Stimulated activated naive CD8-positive, alpha-beta T cell treated with anti-CD3 and anti-CD28 coated beads, Interleukin-15, Interleukin-2, amounts not matched to agents 100 U/mL and 50 U/mL, for 24 hours (primary cell): ENCODE measurements at regions not wholly inside any gene's neighbourhood (a gene's known extent, or its start where the extent isn't known, plus 50 kb on each side); places are given as distances from the start of the nearest gene placed in this dataset.

Experiments used
- ATAC-seq: fragments of 150-1000 bp; cut with Tn5 transposase; one replicate; pipeline ENCODE4 v1.10.0; 2021
- DNase-seq: peaks from one replicate; pipeline ENCODE4 v3.0.0; 2021

- ATAC-seq (no peak), DNase-seq (no peak)
Observed at GRCh38 chr15:93312891-93313486, 224.0 kb upstream of the RGMA start.

GRCh38 chr15:93311620-93312019 is 222.6 kb upstream of the RGMA start:
- DNase-seq: no peak
- ATAC-seq: no peak

GRCh38 chr15:93308026-93308690 is 219.1 kb upstream of the RGMA start:
- ATAC-seq: no peak
- no peak for DNase-seq

GRCh38 chr15:93307513-93307912 is 218.5 kb upstream of the RGMA start:
- no peak for ATAC-seq
- DNase-seq: no peak

GRCh38 chr15:93305306-93305705 is 216.3 kb upstream of the RGMA start:
- no peak for ATAC-seq
- no peak for DNase-seq

- ATAC-seq: no peak
- DNase-seq: no peak
Observed at GRCh38 chr15:93302080-93302765, 213.2 kb upstream of the RGMA start.

- ATAC-seq (no peak), DNase-seq (no peak)
Observed at GRCh38 chr15:93300796-93301195, 211.8 kb upstream of the RGMA start.

GRCh38 chr15:93299675-93300074 is 210.7 kb upstream of the RGMA start:
- ATAC-seq (no peak), DNase-seq (no peak)

GRCh38 chr15:93298901-93299300 is 209.9 kb upstream of the RGMA start:
- no peak for ATAC-seq

GRCh38 chr15:93296759-93297500 is 207.9 kb upstream of the RGMA start:
- DNase-seq (no peak), ATAC-seq (no peak)

More at GRCh38 chr15:93298901-93299300, 209.9 kb upstream of the RGMA start:
- DNase-seq: no peak

GRCh38 chr15:93294896-93295295 is 205.9 kb upstream of the RGMA start:
- DNase-seq (no peak), ATAC-seq (no peak)

GRCh38 chr15:93294066-93294465 is 205.1 kb upstream of the RGMA start:
- DNase-seq (no peak), ATAC-seq (no peak)

- ATAC-seq (no peak), DNase-seq (no peak)
Observed at GRCh38 chr15:93291380-93291779, 202.4 kb upstream of the RGMA start.

GRCh38 chr15:93290618-93290946 is 201.6 kb upstream of the RGMA start:
- DNase-seq: no peak
- no peak for ATAC-seq

- no peak for ATAC-seq
Observed at GRCh38 chr15:93289941-93290617, 201.1 kb upstream of the RGMA start.

GRCh38 chr15:93288728-93289294 is 199.8 kb upstream of the RGMA start:
- ATAC-seq (no peak), DNase-seq (no peak)

More at GRCh38 chr15:93289941-93290617, 201.1 kb upstream of the RGMA start:
- no peak for DNase-seq

- no peak for DNase-seq
Observed at GRCh38 chr15:93286446-93286845, 197.4 kb upstream of the RGMA start.

GRCh38 chr15:93283854-93284253 is 194.8 kb upstream of the RGMA start:
- no peak for DNase-seq
- ATAC-seq: no peak

More at GRCh38 chr15:93286446-93286845, 197.4 kb upstream of the RGMA start:
- no peak for ATAC-seq

- no peak for DNase-seq
- ATAC-seq: no peak
Observed at GRCh38 chr15:93282808-93283207, 193.8 kb upstream of the RGMA start.

- ATAC-seq (no peak), DNase-seq (no peak)
Observed at GRCh38 chr15:93278783-93279182, 189.8 kb upstream of the RGMA start.

GRCh38 chr15:93278006-93278405 is 189.0 kb upstream of the RGMA start:
- ATAC-seq: no peak
- DNase-seq: no peak

- ATAC-seq: no peak
- no peak for DNase-seq
Observed at GRCh38 chr15:93274257-93274656, 185.2 kb upstream of the RGMA start.
